Prostate gland (tissue), 2 donors: ENCODE measurements at regions not wholly inside any gene's neighbourhood (a gene's known extent, or its start where the extent isn't known, plus 50 kb on each side); places are given as distances from the start of the nearest gene placed in this dataset.

Experiments used
- DNase-seq: peaks from one replicate; pipeline ENCODE4 v3.0.0-alpha.2; 2019; ENCODE audit warnings: low spot score
- H3K27ac ChIP-seq, 2 donors: fragments of 200-600 bp; sonication (generic); 2 replicates each; pipeline ENCODE4 v1.5.1; 2017 to 2019
- H3K27me3 ChIP-seq: fragments of 200-600 bp; sonication (generic); replicated peaks from 2 replicates; pipeline ENCODE4 v1.5.1; 2019; ENCODE audit not compliant: insufficient read depth
- H3K36me3 ChIP-seq, 2 donors: fragments of 200-600 bp; sonication (generic); 1 replicate in 1 of 2; 2 replicates in 1 of 2; pipeline versions ENCODE4 v1.5.1 to v1.8.1; 2017 to 2019
- H3K4me1 ChIP-seq: fragments of 200-600 bp; sonication (generic); replicated peaks from 2 replicates; pipeline ENCODE4 v1.5.1; 2019
- H3K4me3 ChIP-seq, 2 donors: fragments of 200-600 bp; sonication (generic); 2 replicates each; pipeline ENCODE4 v1.5.1; 2017 to 2019
- H3K9me3 ChIP-seq: fragments of 200-600 bp; sonication (generic); 2 replicates; pipeline ENCODE4 v1.5.1; 2017
- CTCF ChIP-seq, 4 experiments: fragments of 200-600 bp in 2 of 4; fragments of 450-650 bp in 2 of 4; sonication (generic) in 2 of 4; IDR thresholded peaks; 1 replicate in 3 of 4; 2 replicates in 1 of 4; pipeline ENCODE4 v1.5.1; 2016 to 2019; ENCODE audit warnings: antibody characterized with exemption in 4 of 4, mild to moderate bottlenecking in 2 of 4, moderate library complexity in 2 of 4
- POLR2A ChIP-seq: fragments of 450-650 bp; IDR thresholded peaks from one replicate; pipeline ENCODE4 v1.6.1; 2016; ENCODE audit warnings: antibody characterized with exemption, mild to moderate bottlenecking
- POLR2AphosphoS5 ChIP-seq: sonication (generic); formaldehyde crosslinking; IDR thresholded peaks from one replicate; pipeline ENCODE4 v1.6.1; 2017; ENCODE audit warnings: antibody characterized with exemption
- WGBS: methylation state at CpG from one replicate; pipeline ENCODE4 v1.1.5; 2018; 5-methylcytosine and 5-hydroxymethylcytosine counted together
- intact Hi-C: fragments of 100-400 bp; cut with DNase I; formaldehyde crosslinking; loops from one replicate; pipeline ENCODE4 v1.14.2; 2022

DNA sequence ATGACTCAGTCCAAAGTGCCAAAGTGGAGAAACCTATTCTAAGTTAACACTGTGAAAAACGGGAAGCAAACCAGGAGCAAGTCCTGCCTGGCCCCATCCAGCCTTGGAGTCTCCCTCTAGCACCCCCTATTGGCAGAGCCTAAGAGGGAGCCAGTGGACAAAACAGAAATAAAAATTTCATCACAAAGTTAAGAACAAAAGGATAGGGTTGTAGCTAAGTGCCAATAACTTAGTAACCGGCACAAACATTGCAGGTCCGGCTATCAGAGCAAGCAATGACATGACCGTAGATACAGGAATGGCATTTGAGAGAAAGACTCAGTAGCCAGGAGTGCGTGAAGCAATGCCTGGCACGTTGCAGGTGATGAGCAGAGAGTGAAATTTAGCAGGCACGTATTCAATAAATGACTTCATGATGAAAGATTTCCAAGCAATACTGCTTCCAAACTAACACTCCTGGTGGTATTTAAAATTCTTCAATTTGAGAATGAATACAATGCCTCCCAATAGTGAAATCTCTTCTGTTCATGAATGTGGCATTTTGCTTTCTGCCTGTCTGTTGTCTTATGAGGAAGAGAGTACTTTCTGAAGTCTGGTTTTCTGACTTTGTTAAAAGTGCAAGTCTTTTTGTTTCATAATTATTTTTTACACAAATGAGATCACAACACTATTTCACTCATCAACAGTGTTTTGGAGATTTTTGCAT is 391.0 kb downstream of the OMA1 start:
- no peak for DNase-seq
- Histone ChIP-seq H3K9me3 (no peaks in the 10 kb centered on the region), H3K4me3 (no peak overlapping the region), H3K27ac (no peak overlapping the region), H3K27me3 (no peaks in the 10 kb centered on the region), H3K36me3 (no peaks in the 10 kb centered on the region), H3K4me1 (no peaks in the 10 kb centered on the region)
- TF ChIP-seq POLR2A: no peak
- no peak for TF ChIP-seq CTCF (IDR thresholded peaks at IDR 0.05)
- no peak for TF ChIP-seq POLR2AphosphoS5
- 59% methylated on average over 7 of the region's 7 CpGs for WGBS
- intact Hi-C loops: no loop called here

- TF ChIP-seq POLR2A (no peak), CTCF (IDR thresholded peaks at IDR 0.05) (no peak), POLR2AphosphoS5 (no peak)
- H3K9me3 ChIP-seq: no peaks in the 10 kb centered on the region
- intact Hi-C loops: no loop called here
- H3K36me3 ChIP-seq: no peaks in the 10 kb centered on the region
- no peak overlapping the region for H3K4me3 ChIP-seq
- 89% methylated on average over 2 of the region's 2 CpGs for WGBS
- H3K27me3 ChIP-seq: no peaks in the 10 kb centered on the region
- DNase-seq: no peak
- no peak overlapping the region for H3K27ac ChIP-seq
- no peaks in the 10 kb centered on the region for H3K4me1 ChIP-seq
Observed at GRCh38 chr1:58154256-58154655, 392.3 kb downstream of the OMA1 start.

- H3K4me3 ChIP-seq: no peak overlapping the region
- H3K27ac ChIP-seq: no peak overlapping the region
- no peaks in the 10 kb centered on the region for H3K36me3 ChIP-seq
- intact Hi-C loops: no loop called here
- DNase-seq: no peak
- no peaks in the 10 kb centered on the region for H3K4me1 ChIP-seq
- no peak for TF ChIP-seq CTCF (IDR thresholded peaks at IDR 0.05)
- TF ChIP-seq POLR2AphosphoS5: no peak
- TF ChIP-seq POLR2A: no peak
- H3K27me3 ChIP-seq: no peaks in the 10 kb centered on the region
- no peaks in the 10 kb centered on the region for H3K9me3 ChIP-seq
- 24% methylated on average over 3 of the region's 3 CpGs for WGBS
Observed at GRCh38 chr1:58152697-58153096, 393.8 kb downstream of the OMA1 start.

DNA sequence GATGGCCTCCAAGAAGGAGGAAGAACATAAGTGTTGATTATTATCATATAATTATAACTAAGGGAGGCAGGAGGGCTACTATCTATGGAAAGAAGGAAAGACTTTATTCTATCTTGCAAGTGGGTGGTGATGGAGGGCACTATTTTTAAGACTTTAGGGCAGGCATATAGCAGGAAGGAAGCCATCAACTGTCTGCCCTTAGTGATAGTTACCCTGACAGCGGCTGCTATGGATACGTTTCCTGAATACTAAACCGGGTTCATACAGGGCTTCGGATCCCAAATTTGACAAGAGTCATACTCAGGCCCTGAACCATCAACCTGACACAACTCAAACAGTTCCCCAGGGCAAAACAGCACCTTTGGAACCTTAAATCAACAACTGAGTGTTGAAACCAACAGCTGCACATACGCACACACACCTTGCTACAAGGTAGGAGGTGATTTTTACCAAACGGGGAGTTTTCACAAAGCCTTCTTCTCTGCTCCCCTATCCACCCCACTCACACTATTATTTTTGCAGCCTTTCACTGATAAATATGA is 397.2 kb downstream of the OMA1 start:
- no peak overlapping the region for H3K27ac ChIP-seq
- no peaks in the 10 kb centered on the region for H3K27me3 ChIP-seq
- no peak overlapping the region for H3K4me3 ChIP-seq
- no peaks in the 10 kb centered on the region for H3K4me1 ChIP-seq
- intact Hi-C loops: no loop called here
- no peaks in the 10 kb centered on the region for H3K9me3 ChIP-seq
- H3K36me3 ChIP-seq: no peaks in the 10 kb centered on the region
- WGBS: 81% methylated on average over 6 of the region's 6 CpGs
- no peak for TF ChIP-seq POLR2AphosphoS5
- no peak for TF ChIP-seq POLR2A
- DNase-seq: no peak

GRCh38 chr1:58144698-58145270 is 401.7 kb downstream of the OMA1 start:
- H3K4me3 ChIP-seq: no peak overlapping the region
- DNase-seq: no peak
- intact Hi-C loops: no loop called here
- 79% methylated on average over 5 of the region's 5 CpGs for WGBS
- H3K9me3 ChIP-seq: no peaks in the 10 kb centered on the region
- H3K27me3 ChIP-seq: no peaks in the 10 kb centered on the region
- no peaks in the 10 kb centered on the region for H3K36me3 ChIP-seq
- no peak for TF ChIP-seq POLR2AphosphoS5
- TF ChIP-seq POLR2A: no peak
- no peak for TF ChIP-seq CTCF (IDR thresholded peaks at IDR 0.05)
- H3K27ac ChIP-seq: no peak overlapping the region
- no peaks in the 10 kb centered on the region for H3K4me1 ChIP-seq
